HCT116 (cell line): ENCODE measurements at regions not wholly inside any gene's neighbourhood (a gene's known extent, or its start where the extent isn't known, plus 50 kb on each side); places are given as distances from the start of the nearest gene placed in this dataset.

Experiments
- ATAC-seq: fragments of 200-7000 bp; cut with Tn5 transposase; 2 replicates; pipeline ENCODE4 v1.9.1; 2020; ENCODE audit warnings: mild to moderate bottlenecking, moderate library complexity
- BruUV-seq: library from RNA; stranded (reverse); fragments of 400-500 nt; replicated peaks from 2 replicates; lab custom pipeline; 2021; lab: Mats Ljungman, UMichigan
- CTCF ChIA-PET: fragments of 300-600 bp; sonication (Branson Sonifier 250); formaldehyde crosslinking; loops from one replicate; lab custom pipeline; 2021; ENCODE audit warnings: antibody characterized with exemption; lab: Charles Lee
- POLR2A ChIA-PET: fragments of 300-600, 350-600 bp; sonication (Branson Sonifier 250); formaldehyde crosslinking; loops from one replicate; lab custom pipeline; 2021; ENCODE audit warnings: antibody characterized with exemption; lab: Charles Lee
- RAD21 ChIA-PET, 2 experiments: fragments of 300-600 bp; sonication (Branson Sonifier 250); formaldehyde crosslinking; loops; one replicate each; lab custom pipeline; 2023; ENCODE audit warnings: low total read pairs in 2 of 2; ENCODE audit not compliant: uncharacterized antibody in 2 of 2, unreplicated experiment in 2 of 2, low non-redundant PET in 1 of 2; lab: Charles Lee
- DNase-seq: peaks from one replicate; pipeline ENCODE4 v3.0.0-alpha.2; 2010; ENCODE audit warnings: low read depth, low spot score
- H2AFZ ChIP-seq: fragments of 200-600 bp; shearing (Covaris generic), sonication (generic); 2 replicates; pipeline ENCODE4 v1.6.1; 2017; ENCODE audit warnings: low read depth, mixed run types, mixed read lengths, antibody characterized with exemption, low read length; ENCODE audit not compliant: poor library complexity, severe bottlenecking
- H3K27ac ChIP-seq: 2 replicates; pipeline ENCODE4 v1.5.1; 2012; ENCODE audit warnings: low read depth, low read length
- H3K27me3 ChIP-seq: fragments of 200-600 bp; sonication (generic); 2 replicates; pipeline ENCODE4 v1.6.1; 2016; ENCODE audit warnings: mixed run types, low read length, mixed read lengths; ENCODE audit not compliant: insufficient read depth
- H3K36me3 ChIP-seq, 2 experiments: fragments of 200-500 bp in 1 of 2; fragments of 200-600 bp in 1 of 2; sonication (Bioruptor generic) in 1 of 2; sonication (generic) in 1 of 2; 2 replicates each; pipeline versions ENCODE4 v1.5.1 to v1.6.1; 2014 to 2016; ENCODE audit warnings: low read length in 2 of 2, inconsistent platforms in 1 of 2, mixed read lengths in 1 of 2, mixed run types in 1 of 2; ENCODE audit not compliant: insufficient read depth in 2 of 2, control insufficient read depth in 1 of 2
- H3K4me1 ChIP-seq, 2 experiments: fragments of 200-600 bp in 1 of 2; sonication (generic) in 1 of 2; 2 replicates each; pipeline versions ENCODE4 v1.5.1 to v1.6.1; 2012 to 2017; ENCODE audit warnings: low read length in 2 of 2, inconsistent platforms in 1 of 2, mild to moderate bottlenecking in 1 of 2, mixed read lengths in 1 of 2, mixed run types in 1 of 2, moderate library complexity in 1 of 2; ENCODE audit not compliant: insufficient read depth in 2 of 2, control insufficient read depth in 1 of 2
- H3K4me2 ChIP-seq: fragments of 200-600 bp; sonication (generic); 2 replicates; pipeline ENCODE4 v1.6.1; 2017; ENCODE audit warnings: mixed run types, low read length, mixed read lengths
- H3K4me3 ChIP-seq, 2 experiments: fragments of 200-600 bp in 1 of 2; sonication (generic) in 1 of 2; replicated peaks in 1 of 2; 2 replicates each; pipeline ENCODE4 v1.5.1; 2011 to 2016; ENCODE audit warnings: low read length in 2 of 2, control low read depth in 1 of 2, low read depth in 1 of 2, mild to moderate bottlenecking in 1 of 2, mixed read lengths in 1 of 2, mixed run types in 1 of 2
- H3K79me2 ChIP-seq: fragments of 200-600 bp; sonication (generic); 2 replicates; pipeline ENCODE4 v1.6.1; 2017; ENCODE audit warnings: mild to moderate bottlenecking, mixed run types, low read length, moderate library complexity, mixed read lengths; ENCODE audit not compliant: insufficient read depth
- H3K9ac ChIP-seq: fragments of 200-600 bp; sonication (generic); 2 replicates; pipeline ENCODE4 v1.6.1; 2016; ENCODE audit warnings: low read length, mixed read lengths
- H3K9me2 ChIP-seq: fragments of 200-600 bp; sonication (generic), shearing (Covaris generic); 2 replicates; pipeline ENCODE4 v1.6.1; 2017; ENCODE audit warnings: mixed run types, mild to moderate bottlenecking, moderate library complexity; ENCODE audit not compliant: insufficient read depth
- H3K9me3 ChIP-seq, 2 experiments: fragments of 200-500 bp in 1 of 2; fragments of 200-600 bp in 1 of 2; sonication (Bioruptor generic) in 1 of 2; sonication (generic) in 1 of 2; 2 replicates each; pipeline ENCODE4 v1.6.1; 2014 to 2017; ENCODE audit warnings: low read length in 2 of 2, mixed read lengths in 2 of 2, inconsistent platforms in 1 of 2, low read depth in 1 of 2, mild to moderate bottlenecking in 1 of 2, mixed run types in 1 of 2, moderate library complexity in 1 of 2; ENCODE audit not compliant: control insufficient read depth in 1 of 2, insufficient read depth in 1 of 2
- H4K20me1 ChIP-seq: fragments of 200-600 bp; sonication (generic), shearing (Covaris generic); 2 replicates; pipeline ENCODE4 v1.6.1; 2017; ENCODE audit warnings: mixed run types, mild to moderate bottlenecking, moderate library complexity; ENCODE audit not compliant: insufficient read depth
- CBX3 ChIP-seq: IDR thresholded peaks from 2 replicates; pipeline ENCODE4 v1.6.1; 2012; ENCODE audit warnings: low read depth
- EGR1 ChIP-seq: IDR thresholded peaks from 2 replicates; pipeline ENCODE4 v1.6.1; 2012; ENCODE audit warnings: low read depth
- ELF1 ChIP-seq: IDR thresholded peaks from 2 replicates; pipeline ENCODE4 v1.6.1; 2012; ENCODE audit warnings: low read depth, borderline replicate concordance
- EZH2phosphoT487 ChIP-seq: fragments of 200-600 bp; IDR thresholded peaks from 2 replicates; pipeline ENCODE4 v1.6.1; 2018; ENCODE audit warnings: antibody characterized with exemption, borderline replicate concordance
- FOSL1 ChIP-seq: IDR thresholded peaks from 2 replicates; pipeline ENCODE4 v1.6.1; 2012; ENCODE audit warnings: low read depth
- JUND ChIP-seq: IDR thresholded peaks from 2 replicates; pipeline ENCODE4 v1.6.1; 2012
- POLR2A ChIP-seq: IDR thresholded peaks from 2 replicates; pipeline ENCODE4 v1.7.0; 2011; ENCODE audit warnings: borderline replicate concordance; ENCODE audit not compliant: insufficient read depth, insufficient read length; ENCODE audit errors: extremely low read depth
- RAD21 ChIP-seq: IDR thresholded peaks from 2 replicates; pipeline ENCODE4 v1.6.1; 2012; ENCODE audit warnings: low read depth, mild to moderate bottlenecking
- SIN3A ChIP-seq: IDR thresholded peaks from 2 replicates; pipeline ENCODE4 v1.6.1; 2012; ENCODE audit warnings: low read depth
- SP1 ChIP-seq: IDR thresholded peaks from 2 replicates; pipeline ENCODE4 v1.6.1; 2012; ENCODE audit warnings: low read depth
- TCF7L2 ChIP-seq: IDR thresholded peaks from 2 replicates; pipeline ENCODE4 v1.7.0; 2011; ENCODE audit warnings: borderline replicate concordance, inconsistent platforms; ENCODE audit not compliant: insufficient read depth, insufficient read length; ENCODE audit errors: extremely low read depth
- ZFX ChIP-seq: fragments of 450-650 bp; IDR thresholded peaks from 2 replicates; pipeline ENCODE4 v1.6.1; 2017
- ZNF274 ChIP-seq: fragments of 200-500 bp; sonication (Bioruptor generic); IDR thresholded peaks from 2 replicates; pipeline ENCODE4 v1.6.1; 2014; ENCODE audit warnings: mild to moderate bottlenecking, low read depth, low read length, inconsistent platforms
- intact Hi-C: fragments of 100-400 bp; cut with micrococcal nuclease; formaldehyde crosslinking; loops from 2 replicates; pipeline ENCODE4 v1.10.0; 2022
- TF ChIP-seq, protein P1 (sequence below): IDR thresholded peaks from 2 replicates; pipeline ENCODE4 v1.6.1; 2011; ENCODE audit warnings: mild to moderate bottlenecking, low read length, moderate library complexity; ENCODE audit not compliant: insufficient replicate concordance; ENCODE audit errors: extremely low read depth
- TF ChIP-seq, protein P2 (sequence below): IDR thresholded peaks from 2 replicates; pipeline ENCODE4 v1.6.1; 2012; ENCODE audit warnings: low read depth
- TF ChIP-seq, protein P3 (sequence below), 3 experiments: fragments of 200-600 bp in 1 of 3; sonication (generic) in 1 of 3; IDR thresholded peaks in 2 of 3; conservative IDR thresholded peaks in 1 of 3; 2 replicates each; pipeline ENCODE4 v1.5.1; 2012 to 2017; ENCODE audit warnings: low read depth in 2 of 3, low read length in 2 of 3, antibody characterized with exemption in 1 of 3, borderline replicate concordance in 1 of 3, control low read depth in 1 of 3, mild to moderate bottlenecking in 1 of 3, mixed read lengths in 1 of 3, mixed run types in 1 of 3, moderate library complexity in 1 of 3; ENCODE audit not compliant: insufficient read depth in 1 of 3

DNA sequence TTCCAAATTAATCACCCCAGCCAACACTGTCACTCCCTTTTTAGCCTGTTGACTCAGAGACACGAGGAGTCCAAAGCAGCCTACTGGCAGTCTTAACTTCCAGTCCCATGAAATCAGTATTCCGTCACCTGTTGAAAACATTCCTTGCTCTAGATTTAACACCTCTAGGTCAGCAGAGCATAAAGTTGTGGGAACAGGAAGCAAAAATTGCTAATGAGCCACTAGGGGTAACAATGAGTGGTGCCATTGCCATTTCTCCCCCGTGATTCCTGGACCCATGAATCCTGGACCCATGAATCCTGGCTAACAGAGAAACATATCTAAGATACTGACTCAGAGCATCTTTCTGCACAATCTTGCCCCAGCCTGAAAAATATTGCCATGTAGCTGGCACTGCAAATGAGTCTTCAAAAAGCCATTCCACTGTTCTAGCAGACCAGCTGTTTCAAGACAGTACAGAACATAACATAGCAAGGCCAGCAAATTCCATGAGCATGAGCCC, 252.7 kb upstream of the PTER start (continued):
- TF ChIP-seq, protein P1, sequence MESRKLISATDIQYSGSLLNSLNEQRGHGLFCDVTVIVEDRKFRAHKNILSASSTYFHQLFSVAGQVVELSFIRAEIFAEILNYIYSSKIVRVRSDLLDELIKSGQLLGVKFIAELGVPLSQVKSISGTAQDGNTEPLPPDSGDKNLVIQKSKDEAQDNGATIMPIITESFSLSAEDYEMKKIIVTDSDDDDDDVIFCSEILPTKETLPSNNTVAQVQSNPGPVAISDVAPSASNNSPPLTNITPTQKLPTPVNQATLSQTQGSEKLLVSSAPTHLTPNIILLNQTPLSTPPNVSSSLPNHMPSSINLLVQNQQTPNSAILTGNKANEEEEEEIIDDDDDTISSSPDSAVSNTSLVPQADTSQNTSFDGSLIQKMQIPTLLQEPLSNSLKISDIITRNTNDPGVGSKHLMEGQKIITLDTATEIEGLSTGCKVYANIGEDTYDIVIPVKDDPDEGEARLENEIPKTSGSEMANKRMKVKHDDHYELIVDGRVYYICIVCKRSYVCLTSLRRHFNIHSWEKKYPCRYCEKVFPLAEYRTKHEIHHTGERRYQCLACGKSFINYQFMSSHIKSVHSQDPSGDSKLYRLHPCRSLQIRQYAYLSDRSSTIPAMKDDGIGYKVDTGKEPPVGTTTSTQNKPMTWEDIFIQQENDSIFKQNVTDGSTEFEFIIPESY = no peak
- TF ChIP-seq ELF1 = no peak
- no peak for TF ChIP-seq CBX3
- TF ChIP-seq, all 23 proteins: peak for 0

DNA sequence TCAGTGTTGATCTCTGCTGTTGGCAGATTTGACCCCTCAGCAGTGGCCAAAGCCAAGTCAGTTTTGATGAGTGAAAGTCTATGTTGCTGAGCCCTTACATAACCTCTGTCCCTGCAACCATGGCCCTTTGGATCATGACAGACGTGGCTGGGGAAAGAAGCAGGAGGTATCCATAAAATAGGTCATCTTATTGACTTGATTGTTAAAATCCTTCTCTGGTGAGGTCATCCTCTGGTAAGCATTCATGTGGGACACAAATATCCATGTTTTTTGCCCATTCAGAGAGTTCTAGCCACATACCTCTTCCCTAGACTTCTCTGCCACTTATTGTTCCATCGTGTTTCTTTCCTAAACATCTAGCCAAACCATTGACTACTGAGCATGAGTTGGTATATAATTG, 251.9 kb upstream of the PTER start:
- TF ChIP-seq JUND (no peak), EGR1 (no peak), TCF7L2 (no peak), CBX3 (no peak), ZNF274 (no peak), EZH2phosphoT487 (no peak), SP1 (no peak), RAD21 (no peak), POLR2A (no peak), SIN3A (no peak), ZFX (no peak), FOSL1 (no peak)
- TF ChIP-seq, protein P2, sequence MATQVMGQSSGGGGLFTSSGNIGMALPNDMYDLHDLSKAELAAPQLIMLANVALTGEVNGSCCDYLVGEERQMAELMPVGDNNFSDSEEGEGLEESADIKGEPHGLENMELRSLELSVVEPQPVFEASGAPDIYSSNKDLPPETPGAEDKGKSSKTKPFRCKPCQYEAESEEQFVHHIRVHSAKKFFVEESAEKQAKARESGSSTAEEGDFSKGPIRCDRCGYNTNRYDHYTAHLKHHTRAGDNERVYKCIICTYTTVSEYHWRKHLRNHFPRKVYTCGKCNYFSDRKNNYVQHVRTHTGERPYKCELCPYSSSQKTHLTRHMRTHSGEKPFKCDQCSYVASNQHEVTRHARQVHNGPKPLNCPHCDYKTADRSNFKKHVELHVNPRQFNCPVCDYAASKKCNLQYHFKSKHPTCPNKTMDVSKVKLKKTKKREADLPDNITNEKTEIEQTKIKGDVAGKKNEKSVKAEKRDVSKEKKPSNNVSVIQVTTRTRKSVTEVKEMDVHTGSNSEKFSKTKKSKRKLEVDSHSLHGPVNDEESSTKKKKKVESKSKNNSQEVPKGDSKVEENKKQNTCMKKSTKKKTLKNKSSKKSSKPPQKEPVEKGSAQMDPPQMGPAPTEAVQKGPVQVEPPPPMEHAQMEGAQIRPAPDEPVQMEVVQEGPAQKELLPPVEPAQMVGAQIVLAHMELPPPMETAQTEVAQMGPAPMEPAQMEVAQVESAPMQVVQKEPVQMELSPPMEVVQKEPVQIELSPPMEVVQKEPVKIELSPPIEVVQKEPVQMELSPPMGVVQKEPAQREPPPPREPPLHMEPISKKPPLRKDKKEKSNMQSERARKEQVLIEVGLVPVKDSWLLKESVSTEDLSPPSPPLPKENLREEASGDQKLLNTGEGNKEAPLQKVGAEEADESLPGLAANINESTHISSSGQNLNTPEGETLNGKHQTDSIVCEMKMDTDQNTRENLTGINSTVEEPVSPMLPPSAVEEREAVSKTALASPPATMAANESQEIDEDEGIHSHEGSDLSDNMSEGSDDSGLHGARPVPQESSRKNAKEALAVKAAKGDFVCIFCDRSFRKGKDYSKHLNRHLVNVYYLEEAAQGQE = no peak
- TF ChIP-seq, protein P3, sequence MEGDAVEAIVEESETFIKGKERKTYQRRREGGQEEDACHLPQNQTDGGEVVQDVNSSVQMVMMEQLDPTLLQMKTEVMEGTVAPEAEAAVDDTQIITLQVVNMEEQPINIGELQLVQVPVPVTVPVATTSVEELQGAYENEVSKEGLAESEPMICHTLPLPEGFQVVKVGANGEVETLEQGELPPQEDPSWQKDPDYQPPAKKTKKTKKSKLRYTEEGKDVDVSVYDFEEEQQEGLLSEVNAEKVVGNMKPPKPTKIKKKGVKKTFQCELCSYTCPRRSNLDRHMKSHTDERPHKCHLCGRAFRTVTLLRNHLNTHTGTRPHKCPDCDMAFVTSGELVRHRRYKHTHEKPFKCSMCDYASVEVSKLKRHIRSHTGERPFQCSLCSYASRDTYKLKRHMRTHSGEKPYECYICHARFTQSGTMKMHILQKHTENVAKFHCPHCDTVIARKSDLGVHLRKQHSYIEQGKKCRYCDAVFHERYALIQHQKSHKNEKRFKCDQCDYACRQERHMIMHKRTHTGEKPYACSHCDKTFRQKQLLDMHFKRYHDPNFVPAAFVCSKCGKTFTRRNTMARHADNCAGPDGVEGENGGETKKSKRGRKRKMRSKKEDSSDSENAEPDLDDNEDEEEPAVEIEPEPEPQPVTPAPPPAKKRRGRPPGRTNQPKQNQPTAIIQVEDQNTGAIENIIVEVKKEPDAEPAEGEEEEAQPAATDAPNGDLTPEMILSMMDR (IDR thresholded peaks at IDR 0.05 in 2 of 3, conservative IDR thresholded peaks at IDR 0.05 in 1 of 3; ENCODE audit: borderline replicate concordance in 1 of 3, insufficient read depth in 1 of 3, low read depth in 2 of 3, low read length in 2 of 3) = no peak
- TF ChIP-seq, protein P1 = no peak
- no peaks in the 10 kb centered on the region for H4K20me1 ChIP-seq
- ChIA-PET CTCF (no interaction called here), POLR2A (no interaction called here), RAD21 (no interaction called here)
- no TSS peak for BruUV-seq
- H3K27me3 ChIP-seq = peaks cover 24% of the 10 kb centered on the region
- H2AFZ ChIP-seq = no peak overlapping the region
- no peaks in the 10 kb centered on the region for H3K9me2 ChIP-seq
- intact Hi-C loops = no loop called here
- DNase-seq (no peak), ATAC-seq (no peak)
- H3K9ac ChIP-seq = no peak overlapping the region
- no peak overlapping the region for H3K4me2 ChIP-seq
- no peaks in the 10 kb centered on the region for H3K4me1 ChIP-seq
- H3K27ac ChIP-seq = no peak overlapping the region
- no peak overlapping the region for H3K4me3 ChIP-seq
- H3K36me3 ChIP-seq = no peaks in the 10 kb centered on the region
- H3K9me3 ChIP-seq = no peaks in the 10 kb centered on the region
- no peaks in the 10 kb centered on the region for H3K79me2 ChIP-seq
